Gastroesophageal sphincter (tissue), 3 donors: ENCODE measurements at regions not wholly inside any gene's neighbourhood (a gene's known extent, or its start where the extent isn't known, plus 50 kb on each side); places are given as distances from the start of the nearest gene placed in this dataset.

ENCODE experiments used
- CTCF ChIP-seq, 4 experiments: fragments of 200-600 bp in 2 of 4; fragments of 450-650 bp in 2 of 4; sonication (generic) in 1 of 4; IDR thresholded peaks; one replicate each; pipeline ENCODE4 v1.5.1; 2017 to 2019; ENCODE audit warnings: antibody characterized with exemption in 4 of 4, mild to moderate bottlenecking in 2 of 4, moderate library complexity in 2 of 4
- EP300 ChIP-seq: sonication (generic); formaldehyde crosslinking; IDR thresholded peaks from one replicate; pipeline ENCODE4 v1.6.1; 2017; ENCODE audit warnings: antibody characterized with exemption, mild to moderate bottlenecking
- POLR2A ChIP-seq, 2 donors: fragments of 450-650 bp; IDR thresholded peaks; one replicate each; pipeline ENCODE4 v1.6.1; 2017; ENCODE audit warnings: antibody characterized with exemption in 2 of 2, mild to moderate bottlenecking in 2 of 2, moderate library complexity in 1 of 2

GRCh38 chr12:87439990-87440827, 589.0 kb downstream of the C12orf50 start:
- TF ChIP-seq POLR2A (IDR thresholded peaks at IDR 0.05) = no peak
- no peak for TF ChIP-seq CTCF (IDR thresholded peaks at IDR 0.05)
- TF ChIP-seq EP300 = no peak
